ENCODE measurements at regions not wholly inside any gene's neighbourhood (a gene's known extent, or its start where the extent isn't known, plus 50 kb on each side); places are given as distances from the start of the nearest gene placed in this dataset.

DNA sequence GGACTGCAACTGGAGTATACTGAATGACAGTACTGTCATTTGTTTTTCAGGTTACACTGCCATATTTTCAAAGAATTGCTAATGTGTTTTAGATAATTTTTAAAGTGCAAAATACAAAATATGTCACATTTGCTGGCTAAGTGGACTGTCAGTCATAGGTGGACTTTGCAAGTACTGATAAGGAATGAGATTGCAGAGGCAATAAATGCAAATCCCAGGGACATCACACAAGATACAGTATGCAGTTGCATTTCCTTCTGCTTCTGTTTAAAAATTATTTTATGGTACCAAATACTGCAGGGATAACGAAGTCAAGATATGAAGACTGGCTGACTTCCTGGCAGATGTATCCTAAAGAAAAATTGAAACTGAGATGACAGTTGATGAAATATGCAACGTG lies 237.6 kb upstream of the MAGI2 start:
- no peak overlapping the region for H3K4me2 ChIP-seq (ENCODE audit: control insufficient read depth, insufficient read depth)
- no peak overlapping the region for H3K9ac ChIP-seq (ENCODE audit: control insufficient read depth, insufficient read depth, low read length)
- ChIA-PET CTCF (no interaction called here), RAD21 (ENCODE audit: unreplicated experiment) (no interaction called here), SMC1A (ENCODE audit: uncharacterized antibody, unreplicated experiment) (no interaction called here), POLR2A (no interaction called here)
- no peaks in the 10 kb centered on the region for H3K9me3 ChIP-seq (replicated peaks; ENCODE audit: control insufficient read depth, insufficient read depth, low read length)
- H3K4me1 ChIP-seq (ENCODE audit: control insufficient read depth, insufficient read depth, low read length), result no peaks in the 10 kb centered on the region
- no peaks in the 10 kb centered on the region for H3K36me3 ChIP-seq (ENCODE audit: control insufficient read depth in 2 of 2, insufficient read depth in 2 of 2, low read length in 1 of 2)
- WGBS (ENCODE audit: insufficient coverage, insufficient replicate concordance, low lambda C conversion rate, missing lambda C conversion rate), result 30% methylated on average over 2 of the region's 2 CpGs
- no peaks in the 10 kb centered on the region for H3K27me3 ChIP-seq (replicated peaks in 1 of 2; ENCODE audit: control insufficient read depth in 2 of 2, insufficient read depth in 2 of 2, low read length in 1 of 2)
- in situ Hi-C loops (cut with MboI) (no loop called here), intact Hi-C loops (cut with micrococcal nuclease; ENCODE audit: unreplicated experiment) (no loop called here)
- ATAC-seq (no peak), DNase-seq (ENCODE audit: low read depth, low spot score) (no peak), FAIRE-seq (no peak)
- no TSS peak for BruUV-seq (replicated peaks)
- no peak overlapping the region for H3K27ac ChIP-seq (ENCODE audit: control insufficient read depth, insufficient read depth)
- TF ChIP-seq, protein P1, sequence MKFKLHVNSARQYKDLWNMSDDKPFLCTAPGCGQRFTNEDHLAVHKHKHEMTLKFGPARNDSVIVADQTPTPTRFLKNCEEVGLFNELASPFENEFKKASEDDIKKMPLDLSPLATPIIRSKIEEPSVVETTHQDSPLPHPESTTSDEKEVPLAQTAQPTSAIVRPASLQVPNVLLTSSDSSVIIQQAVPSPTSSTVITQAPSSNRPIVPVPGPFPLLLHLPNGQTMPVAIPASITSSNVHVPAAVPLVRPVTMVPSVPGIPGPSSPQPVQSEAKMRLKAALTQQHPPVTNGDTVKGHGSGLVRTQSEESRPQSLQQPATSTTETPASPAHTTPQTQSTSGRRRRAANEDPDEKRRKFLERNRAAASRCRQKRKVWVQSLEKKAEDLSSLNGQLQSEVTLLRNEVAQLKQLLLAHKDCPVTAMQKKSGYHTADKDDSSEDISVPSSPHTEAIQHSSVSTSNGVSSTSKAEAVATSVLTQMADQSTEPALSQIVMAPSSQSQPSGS (IDR thresholded peaks at IDR 0.05; ENCODE audit: low read length), result no peak
- TF ChIP-seq ASH2L (IDR thresholded peaks at IDR 0.05; ENCODE audit: borderline replicate concordance, low read depth) (no peak), SUPT20H (IDR thresholded peaks at IDR 0.05; ENCODE audit: borderline replicate concordance, control insufficient read depth, low read depth, low read length) (no peak), RAD21 (IDR thresholded peaks at IDR 0.05; ENCODE audit: insufficient read depth, low read depth, low read length) (no peak), IRF4 (IDR thresholded peaks at IDR 0.05; ENCODE audit: low read depth, low read length) (no peak), WRNIP1 (IDR thresholded peaks at IDR 0.05; ENCODE audit: borderline replicate concordance, low read depth, low read length) (no peak), ZSCAN29 (IDR thresholded peaks at IDR 0.05) (no peak), HDAC6 (IDR thresholded peaks at IDR 0.05; ENCODE audit: unreplicated experiment) (no peak), MTA3 (IDR thresholded peaks at IDR 0.05; ENCODE audit: borderline replicate concordance, low read length) (no peak), NFYA (IDR thresholded peaks at IDR 0.05; ENCODE audit: borderline replicate concordance, low read depth, low read length) (no peak), RBBP5 (conservative IDR thresholded peaks at IDR 0.05) (no peak), MYB (IDR thresholded peaks at IDR 0.05; ENCODE audit: borderline replicate concordance, low read depth, low read length) (no peak), HDAC2 (IDR thresholded peaks at IDR 0.05) (no peak), HDGF (IDR thresholded peaks at IDR 0.05) (no peak), ZNF384 (IDR thresholded peaks at IDR 0.05; ENCODE audit: borderline replicate concordance, low read depth, low read length) (no peak)
- TF ChIP-seq, protein P2, sequence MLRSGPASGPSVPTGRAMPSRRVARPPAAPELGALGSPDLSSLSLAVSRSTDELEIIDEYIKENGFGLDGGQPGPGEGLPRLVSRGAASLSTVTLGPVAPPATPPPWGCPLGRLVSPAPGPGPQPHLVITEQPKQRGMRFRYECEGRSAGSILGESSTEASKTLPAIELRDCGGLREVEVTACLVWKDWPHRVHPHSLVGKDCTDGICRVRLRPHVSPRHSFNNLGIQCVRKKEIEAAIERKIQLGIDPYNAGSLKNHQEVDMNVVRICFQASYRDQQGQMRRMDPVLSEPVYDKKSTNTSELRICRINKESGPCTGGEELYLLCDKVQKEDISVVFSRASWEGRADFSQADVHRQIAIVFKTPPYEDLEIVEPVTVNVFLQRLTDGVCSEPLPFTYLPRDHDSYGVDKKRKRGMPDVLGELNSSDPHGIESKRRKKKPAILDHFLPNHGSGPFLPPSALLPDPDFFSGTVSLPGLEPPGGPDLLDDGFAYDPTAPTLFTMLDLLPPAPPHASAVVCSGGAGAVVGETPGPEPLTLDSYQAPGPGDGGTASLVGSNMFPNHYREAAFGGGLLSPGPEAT (IDR thresholded peaks at IDR 0.05; ENCODE audit: low read depth), result no peak
- TF ChIP-seq, protein P3, sequence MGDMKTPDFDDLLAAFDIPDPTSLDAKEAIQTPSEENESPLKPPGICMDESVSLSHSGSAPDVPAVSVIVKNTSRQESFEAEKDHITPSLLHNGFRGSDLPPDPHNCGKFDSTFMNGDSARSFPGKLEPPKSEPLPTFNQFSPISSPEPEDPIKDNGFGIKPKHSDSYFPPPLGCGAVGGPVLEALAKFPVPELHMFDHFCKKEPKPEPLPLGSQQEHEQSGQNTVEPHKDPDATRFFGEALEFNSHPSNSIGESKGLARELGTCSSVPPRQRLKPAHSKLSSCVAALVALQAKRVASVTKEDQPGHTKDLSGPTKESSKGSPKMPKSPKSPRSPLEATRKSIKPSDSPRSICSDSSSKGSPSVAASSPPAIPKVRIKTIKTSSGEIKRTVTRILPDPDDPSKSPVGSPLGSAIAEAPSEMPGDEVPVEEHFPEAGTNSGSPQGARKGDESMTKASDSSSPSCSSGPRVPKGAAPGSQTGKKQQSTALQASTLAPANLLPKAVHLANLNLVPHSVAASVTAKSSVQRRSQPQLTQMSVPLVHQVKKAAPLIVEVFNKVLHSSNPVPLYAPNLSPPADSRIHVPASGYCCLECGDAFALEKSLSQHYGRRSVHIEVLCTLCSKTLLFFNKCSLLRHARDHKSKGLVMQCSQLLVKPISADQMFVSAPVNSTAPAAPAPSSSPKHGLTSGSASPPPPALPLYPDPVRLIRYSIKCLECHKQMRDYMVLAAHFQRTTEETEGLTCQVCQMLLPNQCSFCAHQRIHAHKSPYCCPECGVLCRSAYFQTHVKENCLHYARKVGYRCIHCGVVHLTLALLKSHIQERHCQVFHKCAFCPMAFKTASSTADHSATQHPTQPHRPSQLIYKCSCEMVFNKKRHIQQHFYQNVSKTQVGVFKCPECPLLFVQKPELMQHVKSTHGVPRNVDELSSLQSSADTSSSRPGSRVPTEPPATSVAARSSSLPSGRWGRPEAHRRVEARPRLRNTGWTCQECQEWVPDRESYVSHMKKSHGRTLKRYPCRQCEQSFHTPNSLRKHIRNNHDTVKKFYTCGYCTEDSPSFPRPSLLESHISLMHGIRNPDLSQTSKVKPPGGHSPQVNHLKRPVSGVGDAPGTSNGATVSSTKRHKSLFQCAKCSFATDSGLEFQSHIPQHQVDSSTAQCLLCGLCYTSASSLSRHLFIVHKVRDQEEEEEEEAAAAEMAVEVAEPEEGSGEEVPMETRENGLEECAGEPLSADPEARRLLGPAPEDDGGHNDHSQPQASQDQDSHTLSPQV (IDR thresholded peaks at IDR 0.05), result no peak
- H4K20me1 ChIP-seq (ENCODE audit: control insufficient read depth, insufficient read depth), result no peaks in the 10 kb centered on the region
- H2AFZ ChIP-seq (ENCODE audit: control insufficient read depth, low read depth, low read length), result no peak overlapping the region
- H3K79me2 ChIP-seq (ENCODE audit: control insufficient read depth, insufficient read depth, low read length), result no peaks in the 10 kb centered on the region
- no peak overlapping the region for H3K4me3 ChIP-seq
